22Rv1 (cell line): ENCODE measurements at regions not wholly inside any gene's neighbourhood (a gene's known extent, or its start where the extent isn't known, plus 50 kb on each side); places are given as distances from the start of the nearest gene placed in this dataset.
"Not testable (repeated sequence)": the region's sequence is repeated elsewhere in the genome, so short reads cannot be mapped to it uniquely, and the experiment has no call there.

Source experiments
- H3K27ac ChIP-seq: fragments of 450-650 bp; 2 replicates; pipeline ENCODE4 v1.5.1; 2017
- CTCF ChIP-seq: fragments of 450-650 bp; IDR thresholded peaks from 2 replicates; pipeline ENCODE4 v1.5.1; 2017; ENCODE audit warnings: mild to moderate bottlenecking
- ZFX ChIP-seq: fragments of 450-650 bp; IDR thresholded peaks from 2 replicates; pipeline ENCODE4 v1.6.1; 2017; ENCODE audit warnings: antibody characterized with exemption, borderline replicate concordance

DNA sequence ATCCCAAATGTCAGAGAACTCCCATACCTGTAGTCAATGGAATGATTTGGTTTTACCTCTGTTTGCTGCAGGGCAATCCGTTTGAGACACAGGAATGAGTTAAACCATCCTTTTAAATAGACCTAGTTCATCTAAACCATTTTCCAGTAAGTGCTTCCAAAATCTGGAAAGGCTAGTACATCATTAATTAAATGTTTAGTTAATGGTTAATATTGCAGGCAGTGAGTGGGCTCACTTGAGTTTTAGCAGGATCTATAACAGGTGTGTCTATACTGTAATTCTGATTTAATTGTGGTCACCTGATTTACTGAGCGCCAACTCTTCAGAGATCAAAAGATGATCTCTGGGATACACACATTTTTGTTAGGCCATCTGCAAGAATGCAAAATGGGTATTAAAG lies 353.9 kb upstream of the ROPN1 start:
- TF ChIP-seq ZFX (no peak), CTCF (no peak)
- H3K27ac ChIP-seq: no peak overlapping the region

DNA sequence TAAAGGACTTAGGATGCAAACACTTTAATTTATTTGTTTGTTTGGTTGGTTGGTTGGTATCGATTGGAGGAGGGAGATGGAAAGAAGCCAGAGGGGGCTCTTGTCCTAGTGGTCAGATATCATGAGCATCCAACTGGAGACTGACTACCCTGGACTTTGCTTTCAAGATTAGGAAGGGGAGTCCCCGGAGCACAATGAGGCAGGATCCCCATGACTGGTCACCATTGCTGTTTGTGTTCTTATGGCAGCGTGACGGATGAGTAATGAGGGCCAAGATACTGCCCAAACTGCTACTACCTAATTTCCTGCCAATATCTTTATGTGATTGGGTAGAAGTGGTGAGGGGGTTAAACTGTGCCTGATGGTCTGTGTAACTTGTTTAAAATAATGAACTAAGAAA lies 354.6 kb upstream of the ROPN1 start:
- TF ChIP-seq CTCF (no peak), ZFX (no peak)
- no peak overlapping the region for H3K27ac ChIP-seq

DNA sequence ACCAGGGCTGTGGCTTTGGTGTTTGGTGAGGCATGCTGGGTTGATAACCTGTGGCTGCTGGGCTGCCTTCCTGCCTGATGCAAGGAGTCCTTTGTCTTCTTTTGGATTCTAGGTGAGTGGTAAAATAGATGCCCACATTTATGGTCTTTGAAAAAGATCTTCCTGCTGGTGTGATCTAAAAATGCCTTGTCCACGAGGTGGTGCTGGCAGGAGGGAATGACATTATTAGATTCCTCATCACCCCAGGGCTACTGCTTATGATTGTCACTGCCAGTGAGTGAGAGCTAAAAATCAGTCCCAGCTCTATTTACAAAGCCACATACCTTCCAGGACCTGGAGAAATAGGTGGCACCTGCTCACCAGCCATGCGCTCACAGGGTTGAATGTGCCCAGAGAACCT lies 355.5 kb upstream of the ROPN1 start:
- TF ChIP-seq CTCF (no peak), ZFX (no peak)
- H3K27ac ChIP-seq: no peak overlapping the region

- H3K27ac ChIP-seq: not testable (repeated sequence)
Observed at GRCh38 chr3:124348555-124348954, 356.6 kb upstream of the ROPN1 start.

GRCh38 chr3:124351430-124352148 lies 359.7 kb upstream of the ROPN1 start:
- H3K27ac ChIP-seq: no peak overlapping the region
- TF ChIP-seq CTCF (peak; percentile 81), ZFX (no peak)

DNA sequence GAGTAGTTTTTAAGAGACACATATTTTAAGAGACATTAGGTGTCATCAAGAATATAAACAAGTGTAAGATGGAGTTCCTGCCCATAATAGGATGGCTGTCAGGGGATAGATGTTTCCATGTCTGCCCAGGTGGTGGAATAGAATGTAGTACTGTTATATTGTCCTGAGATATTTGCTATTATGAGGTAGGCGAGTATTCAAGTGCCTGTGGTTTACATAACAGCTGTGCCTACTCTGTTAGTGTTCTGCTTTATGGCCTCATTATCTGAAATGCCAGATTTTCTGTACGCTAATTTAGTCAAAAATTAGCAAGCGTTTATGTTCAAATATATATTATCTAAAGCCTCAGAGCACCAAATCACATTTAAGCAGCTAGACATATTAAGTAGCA lies 360.2 kb upstream of the ROPN1 start:
- no peak overlapping the region for H3K27ac ChIP-seq
- TF ChIP-seq CTCF (no peak), ZFX (no peak)

GRCh38 chr3:124353691-124354090 lies 361.8 kb upstream of the ROPN1 start:
- no peak overlapping the region for H3K27ac ChIP-seq
- TF ChIP-seq CTCF (no peak), ZFX (no peak)

- TF ChIP-seq CTCF: no peak
- no peak for TF ChIP-seq ZFX
- H3K27ac ChIP-seq: no peak overlapping the region
Observed at GRCh38 chr3:124354150-124354549, 362.2 kb upstream of the ROPN1 start.
